HG03097 (cell line): ENCODE measurements at regions not wholly inside any gene's neighbourhood (a gene's known extent, or its start where the extent isn't known, plus 50 kb on each side); places are given as distances from the start of the nearest gene placed in this dataset.

Experiments used
- ATAC-seq: cut with Tn5 transposase; IDR thresholded peaks from one replicate; pipeline ENCODE4 v1.9.1; 2021; ENCODE audit not compliant: unreplicated experiment, low FRiP score

- ATAC-seq = no peak
Measured at GRCh38 chr7:155212301-155213015, 85.2 kb upstream of the INSIG1 start.

- ATAC-seq = no peak
Measured at GRCh38 chr7:155213385-155213784, 84.3 kb upstream of the INSIG1 start.

- ATAC-seq = no peak
Measured at GRCh38 chr7:155213955-155214740, 83.5 kb upstream of the INSIG1 start.

- ATAC-seq = no peak
Measured at GRCh38 chr7:155215576-155216325, 81.9 kb upstream of the INSIG1 start.

- ATAC-seq = no peak
Measured at GRCh38 chr7:155216475-155217272, 81.0 kb upstream of the INSIG1 start.

GRCh38 chr7:155217634-155218033, 80.0 kb upstream of the INSIG1 start:
- no peak for ATAC-seq

GRCh38 chr7:155218276-155219153, 79.2 kb upstream of the INSIG1 start:
- ATAC-seq = no peak

- no peak for ATAC-seq
Measured at GRCh38 chr7:155219154-155219531, 78.5 kb upstream of the INSIG1 start.

- no peak for ATAC-seq
Measured at GRCh38 chr7:155219947-155220769, 77.5 kb upstream of the INSIG1 start.

- ATAC-seq = no peak
Measured at GRCh38 chr7:155220903-155221302, 76.8 kb upstream of the INSIG1 start.

- ATAC-seq = no peak
Measured at GRCh38 chr7:155221547-155221946, 76.1 kb upstream of the INSIG1 start.

- ATAC-seq = no peak
Measured at GRCh38 chr7:155222061-155222460, 75.6 kb upstream of the INSIG1 start.

- ATAC-seq = no peak
Measured at GRCh38 chr7:155222573-155222972, 75.1 kb upstream of the INSIG1 start.

- ATAC-seq = no peak
Measured at GRCh38 chr7:155223021-155223420, 74.7 kb upstream of the INSIG1 start.

GRCh38 chr7:155223503-155223902, 74.2 kb upstream of the INSIG1 start:
- no peak for ATAC-seq

- no peak for ATAC-seq
Measured at GRCh38 chr7:155224116-155224811, 73.4 kb upstream of the INSIG1 start.

- no peak for ATAC-seq
Measured at GRCh38 chr7:155225095-155225494, 72.6 kb upstream of the INSIG1 start.

GRCh38 chr7:155225516-155225915, 72.2 kb upstream of the INSIG1 start:
- no peak for ATAC-seq
